CD4-positive, alpha-beta T cell treated with Interleukin-6 at 100 ng/mL for 8 hours (primary cell): ENCODE measurements at regions not wholly inside any gene's neighbourhood (a gene's known extent, or its start where the extent isn't known, plus 50 kb on each side); places are given as distances from the start of the nearest gene placed in this dataset.
"Not testable (repeated sequence)": the region's sequence is repeated elsewhere in the genome, so short reads cannot be mapped to it uniquely, and the experiment has no call there.

ENCODE experiments used
- DNase-seq: peaks from one replicate; pipeline ENCODE4 v3.0.0-alpha.2; 2020; ENCODE audit warnings: mixed read lengths, low spot score

DNA sequence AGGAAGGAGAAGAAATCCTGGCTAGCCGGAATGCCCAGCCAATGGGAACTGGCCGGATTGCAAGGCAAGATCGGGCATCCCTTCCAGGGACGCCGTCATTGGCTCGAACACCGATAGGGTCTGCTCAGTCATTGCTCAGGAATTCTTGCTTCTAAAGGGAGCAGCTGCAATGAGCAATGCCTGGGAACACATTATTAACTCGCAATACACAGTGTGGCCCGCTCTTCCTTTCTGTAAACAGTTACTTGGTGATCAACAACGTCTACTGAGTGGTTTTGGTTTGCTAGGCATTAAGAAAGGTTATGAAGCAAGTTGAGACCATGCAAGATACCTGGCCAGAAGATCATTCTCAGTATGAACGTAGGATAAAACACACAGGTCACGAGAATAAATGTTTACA, 165.4 kb upstream of the CITED2 start:
- DNase-seq, result no peak

GRCh38 chr6:139538366-139538765, 163.9 kb upstream of the CITED2 start:
- DNase-seq, result no peak

- DNase-seq, result no peak
Measured at GRCh38 chr6:139536751-139537617, 162.5 kb upstream of the CITED2 start.

DNA sequence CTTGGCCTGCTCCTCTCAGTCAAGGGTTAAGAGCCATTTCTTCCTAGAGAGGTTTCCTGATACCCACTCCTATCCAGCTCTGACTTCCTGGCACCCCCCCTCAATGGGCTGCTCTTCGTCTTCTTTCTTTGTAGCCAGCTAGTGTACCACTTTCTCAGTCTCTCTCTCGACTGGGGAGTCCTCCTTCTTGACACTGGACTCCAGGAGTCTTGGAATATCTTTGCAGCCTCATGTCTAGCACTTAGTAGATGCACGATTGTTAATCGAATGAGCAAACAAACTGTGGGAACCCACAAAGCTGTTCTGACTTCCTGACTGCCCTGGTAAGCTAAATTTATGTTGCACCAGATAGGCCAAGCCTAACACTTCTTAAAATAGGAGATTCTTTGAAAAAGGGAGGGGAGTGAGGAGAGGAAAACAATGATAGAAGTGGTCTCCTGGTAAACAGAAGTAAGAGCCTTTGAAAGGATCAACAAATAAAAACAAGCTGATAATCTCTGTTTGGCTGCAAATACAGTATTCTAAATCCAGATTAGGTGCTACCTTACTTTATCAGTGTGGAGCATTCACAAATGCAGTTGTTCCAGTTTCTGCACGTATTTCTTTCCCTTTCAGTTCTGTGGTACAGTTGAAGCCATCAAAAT, 160.1 kb upstream of the CITED2 start:
- DNase-seq, result peak; percentile 32

GRCh38 chr6:139533573-139534471, 159.4 kb upstream of the CITED2 start:
- peak; percentile 6 for DNase-seq

GRCh38 chr6:139533171-139533570, 158.7 kb upstream of the CITED2 start:
- DNase-seq, result no peak

DNA sequence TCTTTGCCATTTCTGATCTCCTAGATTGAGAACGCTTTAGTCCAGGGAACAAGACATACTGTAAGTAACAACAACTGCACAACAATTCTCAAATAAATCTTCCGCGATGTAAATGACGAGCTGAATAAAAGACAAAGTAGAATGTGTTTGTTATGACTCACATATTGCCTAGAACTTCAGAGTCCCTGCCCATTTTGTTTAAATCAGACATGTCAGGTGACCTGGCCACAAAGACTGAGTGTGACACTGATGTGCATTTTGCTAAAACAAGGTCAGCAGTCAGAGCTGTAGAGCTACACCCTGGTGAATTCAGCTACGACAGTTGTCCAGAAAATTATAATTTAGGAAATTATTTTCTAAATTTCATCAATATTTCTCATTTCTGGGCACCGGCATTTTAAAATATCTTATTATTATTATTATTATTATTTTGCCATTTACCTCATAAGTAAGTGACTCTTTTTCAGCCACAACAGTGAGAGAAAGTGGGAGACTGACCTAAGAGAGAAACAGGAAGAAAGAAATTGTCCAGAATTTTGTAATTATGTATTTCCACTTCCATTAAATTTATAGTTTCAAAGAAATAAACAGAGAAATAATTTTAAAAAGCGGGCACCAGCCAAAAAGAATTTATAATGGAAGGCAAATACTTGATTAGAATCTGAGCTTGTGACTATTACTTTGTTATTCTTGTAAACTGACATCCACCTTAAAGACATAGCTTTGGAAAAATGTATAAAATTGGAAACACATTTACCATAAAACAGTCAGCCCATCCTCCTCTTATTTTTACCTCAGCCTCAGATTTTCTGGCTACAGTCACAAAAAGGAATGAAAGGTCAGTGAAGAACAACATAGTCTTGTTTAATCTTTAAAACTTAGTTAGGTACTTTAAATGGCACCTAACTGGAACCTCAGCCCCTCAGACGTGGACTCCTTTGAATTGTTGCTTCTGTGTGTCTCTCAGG, 157.0 kb upstream of the CITED2 start:
- DNase-seq, result peak; percentile 72

DNA sequence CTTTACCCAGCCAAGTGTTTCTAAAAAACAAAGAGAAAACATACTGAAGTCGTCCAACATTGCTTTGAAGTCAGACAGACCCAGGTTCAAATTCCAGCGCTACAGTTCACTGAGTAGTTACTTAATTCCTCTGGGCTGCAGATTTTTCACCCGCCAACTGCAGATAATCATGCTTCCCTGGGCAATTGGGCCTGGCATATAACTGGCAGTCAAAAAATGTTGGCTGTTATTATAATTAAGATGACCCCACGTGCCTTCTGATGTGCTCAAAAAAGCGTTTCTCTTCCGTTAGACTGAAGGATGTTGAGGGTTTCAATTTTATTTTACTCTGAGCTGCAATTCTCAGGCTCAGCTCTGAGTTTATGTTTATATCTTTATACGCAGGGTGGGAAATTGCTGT, 156.1 kb upstream of the CITED2 start:
- DNase-seq, result peak; percentile 3

- DNase-seq, result no peak
Measured at GRCh38 chr6:139529420-139529819, 155.0 kb upstream of the CITED2 start.

GRCh38 chr6:139528471-139528870, 154.0 kb upstream of the CITED2 start:
- DNase-seq, result no peak

DNA sequence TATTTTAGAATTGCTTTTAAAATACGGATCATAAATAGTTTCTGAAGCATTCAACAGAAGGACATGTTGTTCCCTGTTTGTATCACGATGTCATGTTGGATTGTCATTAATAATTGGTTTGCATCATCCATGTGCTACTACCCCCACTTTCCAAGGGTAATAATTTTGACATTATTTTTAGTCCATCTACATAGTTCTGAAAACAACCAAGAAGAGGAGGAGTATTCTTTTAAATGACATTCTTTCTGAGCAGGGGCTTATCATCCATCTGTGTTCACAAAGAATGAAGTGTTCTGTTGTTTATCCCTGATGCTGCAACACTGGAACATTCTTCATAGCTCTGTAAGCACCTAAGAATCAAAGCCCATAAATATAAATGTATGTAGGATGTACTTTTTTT, 151.0 kb upstream of the CITED2 start:
- DNase-seq, result no peak

- DNase-seq, result no peak
Measured at GRCh38 chr6:139523986-139524385, 149.5 kb upstream of the CITED2 start.

DNA sequence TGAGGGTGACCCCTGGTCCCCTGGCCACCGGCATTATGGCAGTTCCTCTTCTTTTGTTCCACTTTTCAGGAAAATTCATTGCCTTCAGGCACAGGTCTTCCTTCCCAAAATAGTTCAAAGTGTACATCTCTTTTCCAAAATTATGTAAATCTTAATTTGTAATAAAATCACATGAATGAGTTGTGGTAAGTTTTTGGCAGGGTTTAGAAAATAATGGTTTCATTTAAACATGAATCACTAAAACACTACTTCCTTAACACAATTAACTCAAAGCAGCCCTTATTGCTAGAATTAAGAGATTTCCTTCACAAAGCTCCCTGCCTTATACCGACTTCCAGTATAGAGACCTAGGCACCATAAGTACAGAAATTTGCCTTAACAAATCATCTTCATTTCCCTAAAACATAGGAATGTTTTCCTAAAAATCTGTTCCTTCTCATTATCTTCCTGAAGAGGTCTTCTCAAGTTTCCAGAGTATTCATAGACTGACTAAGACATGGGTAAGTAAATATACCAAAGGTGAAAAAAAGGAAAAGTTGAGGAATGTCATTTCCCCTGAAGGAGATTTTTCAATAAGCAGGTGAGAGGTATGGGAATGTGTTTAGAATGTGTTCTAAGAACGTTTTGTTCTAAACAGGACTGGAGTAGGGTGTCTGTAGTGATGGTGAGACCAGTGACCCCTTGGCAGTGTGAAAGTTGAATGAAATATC, 148.2 kb upstream of the CITED2 start:
- no peak for DNase-seq

GRCh38 chr6:139521338-139521737, 146.9 kb upstream of the CITED2 start:
- DNase-seq, result no peak

- DNase-seq, result no peak
Measured at GRCh38 chr6:139520321-139520768, 145.9 kb upstream of the CITED2 start.

- no peak for DNase-seq
Measured at GRCh38 chr6:139519571-139520031, 145.2 kb upstream of the CITED2 start.

- no peak for DNase-seq
Measured at GRCh38 chr6:139519097-139519496, 144.6 kb upstream of the CITED2 start.

- DNase-seq, result no peak
Measured at GRCh38 chr6:139518556-139519091, 144.2 kb upstream of the CITED2 start.

GRCh38 chr6:139517998-139518555, 143.6 kb upstream of the CITED2 start:
- DNase-seq, result not testable (repeated sequence)

DNA sequence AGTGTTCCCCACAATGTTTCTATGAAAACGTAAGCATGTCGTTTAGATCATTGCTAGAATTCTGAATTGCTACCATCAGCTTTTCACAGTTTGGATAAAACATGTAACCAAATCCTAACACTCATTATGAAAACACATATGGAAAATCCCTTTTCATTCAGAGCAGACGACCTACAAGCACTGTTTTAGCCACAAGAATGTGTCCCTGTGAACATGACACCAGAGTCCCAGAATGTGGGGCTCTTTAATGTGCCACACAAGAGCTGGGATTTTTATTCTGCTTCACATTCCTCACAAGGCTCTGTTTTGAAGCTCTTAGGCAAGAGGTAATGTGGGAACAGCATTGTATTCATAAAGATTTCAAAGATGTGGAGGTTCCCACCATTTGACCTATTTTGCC, 141.1 kb upstream of the CITED2 start:
- no peak for DNase-seq
